NCI-H2196 (cell line): ENCODE measurements at regions not wholly inside any gene's neighbourhood (a gene's known extent, or its start where the extent isn't known, plus 50 kb on each side); places are given as distances from the start of the nearest gene placed in this dataset.
"Not testable (repeated sequence)": the region's sequence is repeated elsewhere in the genome, so short reads cannot be mapped to it uniquely, and the experiment has no call there.

Experiments used
- DNase-seq: peaks from one replicate; lab custom pipeline; 2025; ENCODE audit not compliant: unreplicated experiment; lab: John Stamatoyannopoulos, UW

- no peak for DNase-seq
These were observed 137.4 kb upstream of the AFDN start for GRCh38 chr6:167689278-167689677.

GRCh38 chr6:167689751-167690150 lies 137.0 kb upstream of the AFDN start:
- DNase-seq = no peak

DNA sequence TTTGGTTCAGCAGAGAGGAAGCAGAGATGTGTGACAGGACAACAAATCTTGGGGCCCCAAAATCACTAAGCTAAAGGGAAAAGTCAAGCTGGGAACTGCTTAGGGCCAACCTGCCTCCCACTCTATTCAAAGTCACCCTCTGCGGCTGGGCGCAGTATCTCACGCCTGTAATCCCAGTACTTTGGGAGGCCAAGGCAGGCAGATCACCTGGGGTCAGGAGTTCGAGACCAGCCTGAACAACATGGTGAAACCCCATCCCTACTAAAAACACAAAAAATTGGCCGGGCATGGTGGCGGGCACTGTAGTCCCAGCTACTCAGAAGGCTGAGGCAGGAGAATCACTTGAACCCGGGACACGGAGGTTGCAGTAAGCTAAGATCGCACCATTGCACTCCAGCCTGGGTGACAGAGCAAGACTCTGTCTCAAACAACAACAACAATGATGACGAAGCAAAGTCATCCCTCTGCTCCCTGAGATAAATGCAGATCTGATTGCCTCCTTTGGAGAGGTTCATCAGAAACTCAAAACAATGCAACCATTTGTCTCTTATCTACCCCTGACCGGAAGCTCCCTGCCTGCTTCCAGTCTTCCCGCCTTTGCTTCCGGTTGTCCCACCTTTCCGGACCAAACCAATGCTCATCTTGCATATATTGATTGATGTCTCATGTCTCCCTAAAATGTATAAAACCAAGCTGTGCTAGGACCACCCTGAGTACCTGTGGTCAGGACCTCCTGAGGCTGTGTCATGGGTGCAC lies 136.4 kb upstream of the AFDN start:
- DNase-seq = not testable (repeated sequence)

GRCh38 chr6:167690931-167691330 lies 135.8 kb upstream of the AFDN start:
- DNase-seq = no peak

DNA sequence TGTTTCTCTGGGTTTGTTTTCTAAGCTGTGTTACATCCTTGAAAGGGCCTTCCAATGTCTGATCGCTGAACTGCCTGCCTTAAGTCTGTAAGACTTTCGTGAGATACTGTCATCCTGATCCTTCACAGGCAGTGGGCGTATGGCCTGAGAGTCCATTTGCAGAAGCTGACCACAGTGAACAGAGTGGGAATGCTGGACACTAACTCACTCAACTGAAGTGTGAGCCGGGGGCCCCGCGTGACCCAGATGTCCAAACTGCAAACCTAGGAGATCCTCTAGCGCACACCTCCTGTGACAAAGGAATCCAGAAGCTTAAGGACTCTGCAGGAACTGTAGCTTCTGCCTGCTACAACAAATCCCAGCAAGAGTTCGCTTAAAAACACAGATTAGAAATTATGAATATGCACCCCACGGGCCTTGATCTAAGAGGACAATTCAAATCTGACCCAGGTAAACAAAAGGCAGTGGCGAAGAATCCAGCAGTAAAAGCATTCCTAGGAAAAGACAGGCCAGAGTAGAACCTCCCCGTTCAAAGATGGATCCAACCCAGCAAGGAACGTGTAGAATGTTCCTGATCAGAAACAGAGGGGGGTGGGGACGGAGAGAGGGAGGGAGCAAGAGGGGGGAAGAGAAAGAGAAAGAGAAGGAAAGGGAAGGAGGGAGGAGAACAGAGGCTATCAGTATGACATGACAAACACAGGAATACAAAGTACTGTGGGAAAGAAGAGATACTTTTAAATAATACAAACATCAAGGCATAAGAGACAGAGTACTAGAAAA lies 135.0 kb upstream of the AFDN start:
- no peak for DNase-seq

- not testable (repeated sequence) for DNase-seq
These were observed 133.2 kb upstream of the AFDN start for GRCh38 chr6:167693478-167693877.

DNA sequence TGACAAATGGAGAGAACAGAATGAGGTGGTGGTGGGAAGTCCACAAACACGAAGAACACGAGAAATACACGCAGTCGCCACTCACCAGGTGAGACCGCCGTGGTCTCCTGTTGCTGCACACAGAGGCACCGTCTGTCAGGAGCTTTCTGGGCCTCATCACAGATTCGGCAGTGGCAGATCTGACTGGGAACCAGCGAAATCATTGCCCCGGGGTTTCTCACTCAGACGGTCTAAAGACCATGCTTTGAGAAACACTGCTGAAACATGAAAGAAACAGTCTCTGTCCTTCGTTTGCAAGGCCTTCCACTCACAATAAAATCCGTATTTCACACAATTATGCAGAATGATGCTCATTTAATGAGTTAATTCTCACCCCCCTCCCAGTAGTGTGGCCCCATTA lies 130.9 kb upstream of the AFDN start:
- no peak for DNase-seq

GRCh38 chr6:167696296-167696695 lies 130.4 kb upstream of the AFDN start:
- DNase-seq = no peak

DNA sequence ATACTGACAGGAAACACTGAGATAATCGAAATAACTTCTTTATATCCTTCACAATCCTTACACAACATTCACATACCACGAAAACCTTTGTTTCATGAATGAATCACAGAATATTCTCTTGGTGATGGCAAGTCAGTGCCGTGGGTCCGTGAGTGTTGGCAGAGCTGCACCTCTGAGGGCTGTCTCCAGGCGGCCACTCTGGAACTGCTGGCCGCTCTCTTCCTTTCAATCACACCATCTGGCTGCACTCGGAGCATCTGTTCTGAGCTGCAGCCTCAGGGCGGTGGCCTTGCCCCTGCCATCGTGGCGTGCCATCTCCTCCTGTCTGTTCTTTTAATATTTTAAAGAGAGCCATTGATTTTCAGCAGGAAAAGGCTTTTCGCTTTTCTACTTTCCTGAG lies 129.4 kb upstream of the AFDN start:
- no peak for DNase-seq

DNA sequence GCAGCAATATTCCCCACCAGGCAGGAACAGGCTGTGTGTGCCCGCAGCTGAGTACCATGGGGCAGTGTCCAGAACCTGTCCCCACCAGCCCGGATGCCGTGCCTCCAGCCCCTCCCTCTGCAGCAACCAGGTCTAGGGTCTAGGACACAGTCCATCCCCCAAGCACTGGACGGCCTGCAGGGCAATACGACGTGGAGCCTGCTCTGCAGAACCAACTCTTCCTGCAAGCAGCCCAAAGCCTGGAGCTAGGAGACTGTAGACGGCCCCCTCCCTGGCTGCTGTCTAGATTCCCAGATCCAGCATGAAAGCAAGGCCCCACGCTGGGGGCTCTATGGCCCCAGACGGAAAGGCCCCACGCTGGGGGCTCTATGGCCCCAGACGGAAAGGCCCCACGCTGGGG lies 128.2 kb upstream of the AFDN start:
- no peak for DNase-seq

DNA sequence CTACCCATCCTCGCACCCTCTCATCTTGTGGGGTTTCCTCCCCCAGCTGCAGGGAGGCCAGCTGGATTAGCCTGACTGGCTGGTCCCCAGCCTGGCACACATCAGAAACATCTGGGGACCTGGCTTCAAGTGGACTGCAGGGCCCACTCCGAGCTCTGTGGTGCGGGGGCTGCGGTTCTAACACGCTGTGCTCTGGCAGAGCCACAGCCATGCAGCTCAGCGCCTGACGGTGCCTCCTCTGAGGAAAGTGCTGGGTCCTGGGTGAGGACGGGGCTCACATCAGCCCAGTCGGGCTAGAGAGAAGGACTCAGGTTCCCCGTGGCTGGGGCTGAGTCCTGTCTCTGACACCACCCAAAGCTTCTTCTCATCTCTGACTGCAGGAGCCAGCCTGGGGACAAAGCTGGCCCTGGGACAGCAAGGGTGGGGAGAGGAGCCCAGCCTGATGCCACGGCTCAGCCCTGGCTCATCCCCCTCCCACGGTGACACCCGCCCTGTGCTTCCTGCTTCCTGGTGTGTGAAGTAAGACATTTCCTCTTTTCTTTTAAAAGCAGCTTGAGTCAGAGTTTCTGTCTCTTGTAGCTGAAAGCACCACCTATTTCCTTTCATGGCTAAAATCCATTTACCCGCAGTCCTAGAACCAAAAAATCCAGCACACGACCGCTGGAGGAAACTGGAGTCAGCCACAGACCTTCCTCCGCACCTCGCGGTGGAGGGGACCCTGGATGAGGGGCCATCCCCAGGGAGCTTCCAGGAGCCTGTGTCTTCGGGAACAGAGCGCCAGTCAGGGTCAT lies 127.4 kb upstream of the AFDN start:
- DNase-seq = no peak

- DNase-seq = no peak
These were observed 126.5 kb upstream of the AFDN start for GRCh38 chr6:167700199-167700598.

- DNase-seq = no peak
These were observed 125.7 kb upstream of the AFDN start for GRCh38 chr6:167701010-167701409.

GRCh38 chr6:167702241-167702827 lies 124.4 kb upstream of the AFDN start:
- DNase-seq = no peak

DNA sequence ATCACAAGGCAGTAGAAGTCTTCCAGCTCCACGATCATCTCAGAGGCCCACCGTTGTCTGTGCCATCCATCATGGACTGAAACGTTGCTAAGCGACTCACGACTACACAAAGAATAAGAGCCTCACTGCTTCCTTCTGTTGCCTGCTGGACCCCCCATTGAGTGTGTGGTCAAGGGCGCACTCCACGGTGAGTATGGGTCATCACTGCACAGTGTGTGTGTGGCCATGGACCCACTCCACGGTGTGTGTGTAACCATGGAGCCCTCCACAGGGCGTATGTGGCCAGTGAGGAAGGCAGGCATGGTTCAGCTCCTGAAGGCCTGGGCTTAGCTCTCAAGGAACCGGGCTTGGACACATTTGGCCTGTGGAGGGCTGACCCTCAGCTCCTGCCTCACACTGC lies 123.4 kb upstream of the AFDN start:
- DNase-seq = no peak

DNA sequence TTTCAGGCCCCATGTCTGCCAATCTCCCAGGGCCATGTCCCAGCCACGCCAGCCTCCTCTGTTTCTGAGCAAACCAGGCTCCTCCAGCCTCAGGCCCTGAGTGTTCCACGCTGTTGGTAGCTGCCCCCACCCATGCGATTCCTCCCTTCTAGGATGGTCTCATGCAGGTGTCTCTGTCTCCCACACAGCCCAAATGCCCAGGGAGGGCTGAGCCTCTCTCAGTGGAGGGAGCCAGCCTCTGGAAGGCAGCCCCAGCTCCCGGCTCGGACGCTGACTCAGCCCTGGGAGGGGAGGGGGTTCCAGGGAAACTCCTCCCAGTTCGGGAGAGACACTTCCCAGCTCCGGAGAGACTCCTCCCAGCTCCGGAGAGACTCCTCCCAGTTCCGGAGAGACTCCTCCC lies 122.9 kb upstream of the AFDN start:
- no peak for DNase-seq

DNA sequence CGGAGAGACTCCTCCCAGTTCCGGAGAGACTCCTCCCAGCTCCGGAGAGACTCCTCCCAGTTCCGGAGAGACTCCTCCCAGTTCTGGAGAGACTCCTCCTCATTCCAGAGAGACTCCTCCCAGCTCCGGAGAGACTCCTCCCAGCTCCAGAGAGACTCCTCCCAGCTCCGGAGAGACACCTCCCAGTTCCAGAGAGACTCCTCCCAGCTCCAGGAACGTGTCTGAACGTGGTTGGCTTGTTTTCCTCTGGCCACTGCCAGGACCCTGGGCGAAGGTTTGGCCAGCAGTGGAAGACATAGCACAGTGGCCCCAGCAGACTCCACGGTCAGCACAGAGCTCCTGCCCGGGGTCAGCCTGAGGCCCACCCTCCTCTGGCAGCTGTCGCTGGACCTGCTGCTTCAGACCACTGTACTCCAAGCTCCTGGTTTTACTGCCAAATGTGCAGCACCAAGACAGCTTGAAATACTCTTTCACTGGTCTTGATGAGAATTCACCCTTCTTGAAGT lies 122.3 kb upstream of the AFDN start:
- DNase-seq = no peak

- DNase-seq = no peak
These were observed 121.4 kb upstream of the AFDN start for GRCh38 chr6:167705211-167705750.

GRCh38 chr6:167706313-167707109 lies 120.2 kb upstream of the AFDN start:
- no peak for DNase-seq
